Skeletal muscle satellite cell (primary cell): ENCODE measurements at regions not wholly inside any gene's neighbourhood (a gene's known extent, or its start where the extent isn't known, plus 50 kb on each side); places are given as distances from the start of the nearest gene placed in this dataset.

Experiments used
- H3K27me3 ChIP-seq: 2 replicates; pipeline ENCODE4 v1.7.0; 2013; ENCODE audit warnings: low read length; ENCODE audit not compliant: control insufficient read depth, insufficient read depth
- H3K36me3 ChIP-seq: 2 replicates; pipeline ENCODE4 v1.7.0; 2013; ENCODE audit warnings: mild to moderate bottlenecking, control low read depth, low read length; ENCODE audit not compliant: insufficient read depth
- H3K4me1 ChIP-seq: 2 replicates; pipeline ENCODE4 v1.7.0; 2013; ENCODE audit warnings: low read length; ENCODE audit not compliant: control insufficient read depth, insufficient read depth
- H3K4me2 ChIP-seq: 2 replicates; pipeline ENCODE4 v1.7.0; 2013; ENCODE audit warnings: mild to moderate bottlenecking, low read length
- H3K4me3 ChIP-seq: 2 replicates; pipeline ENCODE4 v1.7.0; 2013; ENCODE audit warnings: low read length
- H3K9ac ChIP-seq: 2 replicates; pipeline ENCODE4 v1.7.0; 2013; ENCODE audit warnings: mild to moderate bottlenecking, low read depth, low read length, moderate library complexity
- H3K9me3 ChIP-seq: replicated peaks from 2 replicates; pipeline ENCODE4 v1.7.0; 2013; ENCODE audit warnings: mild to moderate bottlenecking, control low read depth, low read length

DNA sequence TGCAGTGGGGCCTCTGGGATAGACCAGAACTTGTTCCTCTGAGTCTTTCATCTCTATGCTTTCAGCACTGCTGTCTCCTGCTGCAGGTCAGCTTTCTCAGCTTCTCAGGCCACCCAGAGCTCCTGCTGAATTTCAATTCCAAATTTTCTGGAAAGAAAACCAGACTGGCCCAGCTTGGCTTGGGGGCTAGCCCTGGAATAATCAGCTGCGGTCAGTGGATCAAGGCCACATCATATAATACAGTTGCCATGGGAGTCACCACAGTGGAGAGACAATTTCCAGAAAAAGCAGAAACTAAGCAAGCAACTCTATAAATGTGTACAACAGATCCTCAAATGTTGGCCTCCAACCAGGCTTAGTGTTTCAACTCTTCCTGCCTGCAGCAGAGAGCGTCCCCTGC lies 91.1 kb upstream of the SLC24A5 start:
- peaks cover 12% of the 10 kb centered on the region for H3K27me3 ChIP-seq
- no peak overlapping the region for H3K4me3 ChIP-seq
- H3K4me2 ChIP-seq = no peak overlapping the region
- H3K9me3 ChIP-seq = no peaks in the 10 kb centered on the region
- no peak overlapping the region for H3K9ac ChIP-seq
- no peaks in the 10 kb centered on the region for H3K36me3 ChIP-seq
- H3K4me1 ChIP-seq = no peaks in the 10 kb centered on the region

DNA sequence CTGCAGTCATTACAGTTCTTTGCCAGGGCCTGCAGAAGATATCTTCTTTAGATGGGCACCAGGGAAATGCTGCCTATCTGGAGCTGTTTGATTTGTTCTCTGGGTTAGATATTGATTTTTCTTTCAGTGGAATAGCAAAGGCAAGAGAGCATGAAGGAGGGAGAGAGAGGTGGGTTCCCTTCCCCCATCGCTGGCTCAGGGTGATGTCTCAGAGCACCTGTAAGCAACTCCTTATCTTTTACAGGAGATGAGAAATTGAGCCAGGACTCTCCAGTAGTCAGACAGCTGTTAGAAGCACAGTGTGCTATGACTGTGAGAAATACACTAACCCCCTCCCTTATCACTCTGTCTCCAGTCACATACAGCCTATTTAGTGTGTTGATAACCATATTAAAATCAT lies 89.3 kb upstream of the SLC24A5 start:
- Histone ChIP-seq H3K9ac (no peak overlapping the region), H3K4me1 (no peaks in the 10 kb centered on the region), H3K9me3 (no peaks in the 10 kb centered on the region), H3K4me2 (no peak overlapping the region), H3K27me3 (peaks cover 9% of the 10 kb centered on the region), H3K36me3 (no peaks in the 10 kb centered on the region), H3K4me3 (no peak overlapping the region)

DNA sequence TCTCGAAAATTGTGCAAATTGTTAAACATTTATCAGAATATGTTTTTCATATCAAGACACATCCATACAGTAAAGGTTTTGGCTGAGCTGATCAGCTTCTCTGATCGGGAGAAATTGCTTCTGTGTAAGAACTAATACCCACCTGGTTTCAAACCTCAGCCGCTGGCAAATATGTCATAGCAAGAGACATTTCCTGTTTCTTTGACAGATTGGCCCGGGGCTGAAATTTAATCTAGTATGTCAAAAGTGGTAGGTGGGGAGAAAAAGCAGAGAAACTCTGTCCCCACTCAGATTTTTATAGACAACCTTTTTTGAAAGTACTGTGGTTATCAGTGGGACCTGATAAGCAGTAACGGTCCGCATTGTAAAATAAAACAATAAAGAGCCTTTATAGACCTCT lies 88.8 kb upstream of the SLC24A5 start:
- Histone ChIP-seq H3K9ac (no peak overlapping the region), H3K36me3 (no peaks in the 10 kb centered on the region), H3K27me3 (peaks cover 5% of the 10 kb centered on the region), H3K4me3 (no peak overlapping the region), H3K9me3 (no peaks in the 10 kb centered on the region), H3K4me1 (no peaks in the 10 kb centered on the region), H3K4me2 (no peak overlapping the region)

DNA sequence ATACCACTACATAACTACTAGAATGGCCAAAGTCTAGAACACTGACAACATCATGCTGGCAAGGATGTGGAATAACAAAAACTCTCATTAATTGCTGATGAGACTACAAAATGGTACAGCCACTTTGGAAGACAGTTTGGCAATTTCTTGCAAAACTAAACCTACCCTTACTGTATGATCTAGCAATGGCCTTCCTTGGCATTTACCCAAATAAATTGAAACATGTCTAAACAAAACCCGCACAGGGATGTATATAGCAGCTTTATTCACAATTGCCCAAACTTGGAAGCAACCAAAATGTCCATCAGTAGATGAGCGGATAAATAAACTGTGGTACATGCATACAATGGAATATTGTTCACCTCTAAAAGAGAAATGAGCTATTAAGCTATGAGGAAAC lies 87.9 kb upstream of the SLC24A5 start:
- no peaks in the 10 kb centered on the region for H3K36me3 ChIP-seq
- H3K4me2 ChIP-seq = no peak overlapping the region
- H3K9me3 ChIP-seq = no peaks in the 10 kb centered on the region
- H3K9ac ChIP-seq = no peak overlapping the region
- H3K4me3 ChIP-seq = no peak overlapping the region
- H3K4me1 ChIP-seq = no peaks in the 10 kb centered on the region
- H3K27me3 ChIP-seq = peaks cover 5% of the 10 kb centered on the region

DNA sequence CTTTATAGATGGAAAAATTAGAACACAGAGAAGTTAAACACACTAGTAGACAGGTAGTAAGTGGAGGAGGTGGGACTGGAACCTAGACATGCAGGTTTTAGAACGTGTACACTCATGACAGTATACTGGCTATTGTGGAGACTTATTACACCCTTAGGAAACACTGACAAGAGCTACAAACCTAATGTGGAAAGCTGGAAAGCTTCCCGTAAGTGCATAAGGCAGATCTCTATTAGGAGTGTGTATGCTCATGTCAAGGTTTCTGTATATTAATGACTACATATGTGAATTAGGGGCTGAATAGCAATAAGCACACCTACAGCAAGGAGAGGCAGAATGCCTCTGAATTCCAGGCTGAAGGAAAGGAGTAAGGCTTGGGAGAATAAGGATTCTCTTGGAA lies 82.6 kb upstream of the SLC24A5 start:
- no peaks in the 10 kb centered on the region for H3K36me3 ChIP-seq
- H3K4me2 ChIP-seq = no peak overlapping the region
- H3K27me3 ChIP-seq = no peaks in the 10 kb centered on the region
- peaks cover 2% of the 10 kb centered on the region for H3K4me1 ChIP-seq
- no peak overlapping the region for H3K9ac ChIP-seq
- H3K4me3 ChIP-seq = no peak overlapping the region
- no peaks in the 10 kb centered on the region for H3K9me3 ChIP-seq

DNA sequence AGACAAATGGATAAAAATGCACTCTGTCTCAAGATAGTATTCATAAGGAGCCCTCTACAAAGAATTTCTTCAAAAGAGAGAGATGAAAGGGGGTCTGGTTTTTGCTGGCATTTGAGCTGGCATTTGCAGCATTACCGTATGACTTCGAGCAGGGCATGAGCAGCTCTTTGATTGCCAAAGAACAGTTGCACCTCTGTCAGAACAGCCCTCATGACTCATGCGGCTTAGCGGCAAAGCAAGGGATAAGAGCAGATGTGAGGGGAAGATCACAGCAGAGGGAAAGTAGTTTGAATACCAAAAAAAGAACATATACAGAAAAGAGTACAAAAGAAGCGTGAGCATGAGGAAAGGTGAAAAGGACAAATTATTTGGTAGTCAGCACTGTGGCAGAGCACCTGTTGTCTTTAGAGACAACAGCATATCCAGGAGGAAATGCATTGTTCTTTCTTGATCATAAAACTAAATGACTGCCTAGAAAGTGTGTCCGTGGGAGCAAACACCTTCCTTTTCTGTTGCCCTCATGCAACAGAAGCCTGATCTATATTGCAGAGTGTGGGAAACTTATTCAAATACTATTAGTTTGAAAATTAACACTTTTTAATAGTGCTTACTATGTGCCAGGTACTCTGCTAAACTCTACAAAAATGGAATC lies 80.5 kb upstream of the SLC24A5 start:
- H3K4me2 ChIP-seq = peak overlapping the region; percentile 34
- H3K36me3 ChIP-seq = no peaks in the 10 kb centered on the region
- H3K4me1 ChIP-seq = peaks cover 2% of the 10 kb centered on the region
- H3K9me3 ChIP-seq = no peaks in the 10 kb centered on the region
- no peaks in the 10 kb centered on the region for H3K27me3 ChIP-seq
- no peak overlapping the region for H3K4me3 ChIP-seq
- H3K9ac ChIP-seq = no peak overlapping the region

DNA sequence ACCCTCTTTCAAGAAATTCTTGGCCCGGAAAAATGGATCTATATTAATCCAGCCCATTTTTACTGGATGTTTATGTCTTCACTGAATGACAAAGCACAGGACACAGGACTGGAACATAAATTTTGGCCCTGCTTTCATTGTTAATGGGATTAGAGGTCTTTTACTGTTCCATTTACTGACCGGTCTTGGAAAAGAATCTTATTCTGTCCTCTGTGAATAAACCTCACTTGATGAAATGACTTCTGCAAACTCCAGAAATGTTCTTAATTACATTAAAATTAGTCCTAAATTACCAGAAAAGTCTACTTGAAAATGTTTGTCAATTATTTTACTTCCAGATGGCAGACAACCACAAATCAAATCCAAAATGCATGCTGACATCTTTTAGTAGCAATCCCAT lies 79.3 kb upstream of the SLC24A5 start:
- H3K9me3 ChIP-seq = no peaks in the 10 kb centered on the region
- no peaks in the 10 kb centered on the region for H3K36me3 ChIP-seq
- no peak overlapping the region for H3K9ac ChIP-seq
- no peak overlapping the region for H3K4me2 ChIP-seq
- H3K27me3 ChIP-seq = no peaks in the 10 kb centered on the region
- no peak overlapping the region for H3K4me3 ChIP-seq
- peaks cover 2% of the 10 kb centered on the region for H3K4me1 ChIP-seq

DNA sequence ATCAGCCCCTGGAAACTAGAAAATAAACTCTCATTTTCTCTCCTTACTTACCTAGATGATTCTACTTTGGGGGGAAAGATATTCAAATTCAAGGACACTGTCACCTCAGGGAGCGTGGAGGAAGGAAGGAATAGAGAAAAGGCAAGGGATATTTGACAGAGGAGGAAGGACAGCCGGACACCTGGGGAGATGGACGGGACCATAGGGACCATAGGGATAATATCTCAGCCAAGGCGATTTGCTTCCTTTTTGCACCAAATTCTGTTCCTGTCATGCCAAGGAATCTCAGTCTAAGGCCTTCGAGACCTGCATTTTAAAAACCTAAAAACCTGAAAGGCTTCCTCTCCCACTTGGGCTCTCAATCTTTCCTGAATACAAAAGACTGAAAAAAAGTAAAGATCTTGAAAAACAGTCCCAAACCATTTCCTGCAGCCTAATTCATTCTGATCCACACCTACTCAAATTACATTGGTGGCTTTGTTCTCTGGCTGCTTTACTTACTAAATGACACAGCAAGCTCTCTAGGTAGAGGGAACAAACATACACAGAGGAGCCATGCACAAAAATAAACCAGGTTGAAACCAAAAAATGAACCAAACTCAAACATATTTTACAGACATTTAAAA lies 73.9 kb upstream of the SLC24A5 start:
- no peak overlapping the region for H3K4me2 ChIP-seq
- H3K4me1 ChIP-seq = no peaks in the 10 kb centered on the region
- no peaks in the 10 kb centered on the region for H3K27me3 ChIP-seq
- no peak overlapping the region for H3K9ac ChIP-seq
- H3K36me3 ChIP-seq = no peaks in the 10 kb centered on the region
- no peaks in the 10 kb centered on the region for H3K9me3 ChIP-seq
- H3K4me3 ChIP-seq = no peak overlapping the region

DNA sequence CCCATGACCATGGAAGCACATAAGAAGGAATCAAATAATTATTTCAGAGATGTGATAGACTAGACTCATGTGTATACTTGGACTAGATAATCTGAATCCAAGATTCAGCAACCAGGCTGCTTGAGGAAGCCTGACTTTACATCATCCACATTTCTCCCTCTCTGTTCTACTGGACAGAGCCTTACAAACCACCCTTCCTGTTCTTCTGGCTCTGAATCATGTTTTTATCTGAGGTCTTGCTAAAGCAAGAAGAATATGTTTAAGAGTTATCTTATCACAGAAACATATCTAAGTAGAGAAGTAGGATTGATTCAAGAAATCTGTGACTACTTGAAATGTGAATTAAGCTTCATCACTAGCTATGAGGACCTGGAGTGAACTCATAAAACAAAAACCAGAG lies 71.1 kb upstream of the SLC24A5 start:
- Histone ChIP-seq H3K9me3 (no peaks in the 10 kb centered on the region), H3K4me2 (no peak overlapping the region), H3K4me1 (no peaks in the 10 kb centered on the region), H3K27me3 (no peaks in the 10 kb centered on the region), H3K36me3 (no peaks in the 10 kb centered on the region), H3K4me3 (no peak overlapping the region), H3K9ac (no peak overlapping the region)

DNA sequence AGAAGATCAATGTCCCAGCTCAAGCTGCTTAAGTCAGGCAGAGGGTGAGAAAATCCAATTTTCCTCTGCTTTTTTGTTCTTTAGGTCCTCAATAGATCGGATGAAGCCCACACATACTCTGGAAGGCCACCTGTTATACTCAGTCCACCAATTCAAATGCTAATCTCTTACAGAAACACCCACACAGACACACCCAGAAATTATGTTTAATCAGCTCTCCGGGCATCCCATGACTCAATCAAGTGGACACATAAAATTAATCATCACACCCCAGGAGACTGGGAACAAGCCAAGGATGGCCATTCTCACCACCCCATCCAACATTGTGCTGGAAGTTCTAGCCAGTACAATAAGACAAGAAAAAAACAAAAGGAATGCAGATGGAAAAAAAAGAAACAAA lies 67.8 kb upstream of the SLC24A5 start:
- no peaks in the 10 kb centered on the region for H3K27me3 ChIP-seq
- H3K9ac ChIP-seq = no peak overlapping the region
- H3K4me2 ChIP-seq = no peak overlapping the region
- H3K4me1 ChIP-seq = no peaks in the 10 kb centered on the region
- H3K4me3 ChIP-seq = no peak overlapping the region
- no peaks in the 10 kb centered on the region for H3K36me3 ChIP-seq
- no peaks in the 10 kb centered on the region for H3K9me3 ChIP-seq

DNA sequence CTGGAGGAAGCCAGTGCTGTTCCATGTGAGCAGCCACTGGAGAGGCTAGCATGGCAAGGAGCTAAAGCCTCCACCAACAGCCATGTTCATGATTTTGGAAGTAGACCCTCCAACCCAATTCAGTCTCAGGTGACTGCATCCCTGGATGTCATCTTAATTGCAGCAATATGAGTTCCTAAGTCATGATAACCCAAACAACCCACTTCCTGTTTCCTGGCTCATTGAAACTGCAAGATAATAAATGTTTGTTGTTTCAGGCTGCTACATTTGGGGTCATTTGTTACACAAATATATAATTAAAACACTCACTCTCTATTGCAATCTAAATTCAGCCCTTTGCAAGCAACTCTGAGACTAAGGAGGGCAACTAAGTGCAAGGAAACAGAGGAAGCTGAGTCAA lies 62.4 kb upstream of the SLC24A5 start:
- Histone ChIP-seq H3K4me2 (no peak overlapping the region), H3K27me3 (no peaks in the 10 kb centered on the region), H3K36me3 (no peaks in the 10 kb centered on the region), H3K9ac (no peak overlapping the region), H3K4me1 (peaks cover 9% of the 10 kb centered on the region), H3K9me3 (no peaks in the 10 kb centered on the region), H3K4me3 (no peak overlapping the region)

DNA sequence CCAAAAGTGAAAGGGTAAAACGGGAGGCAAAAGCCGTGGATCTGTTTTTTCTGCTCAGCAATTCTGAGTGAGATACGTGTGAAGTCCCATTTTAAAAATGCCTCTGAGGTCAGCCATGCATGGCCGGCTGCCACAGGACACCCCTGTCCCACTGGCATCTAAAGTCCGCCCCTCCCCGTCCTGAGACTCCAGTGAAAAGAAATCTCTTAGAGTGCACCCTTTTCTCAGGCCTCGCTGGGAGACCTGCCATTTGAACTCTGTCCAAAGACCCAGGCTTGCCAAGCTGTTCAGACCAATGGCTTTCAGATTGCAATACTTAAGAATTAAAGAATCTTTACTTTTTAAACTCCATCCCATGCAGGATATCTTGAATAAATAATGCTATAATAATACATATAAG lies 61.0 kb upstream of the SLC24A5 start:
- Histone ChIP-seq H3K27me3 (peaks cover 2% of the 10 kb centered on the region), H3K9me3 (no peaks in the 10 kb centered on the region), H3K9ac (no peak overlapping the region), H3K36me3 (no peaks in the 10 kb centered on the region), H3K4me3 (no peak overlapping the region), H3K4me2 (peak overlapping the region; percentile 38), H3K4me1 (peaks cover 9% of the 10 kb centered on the region)
